Upper lobe of left lung (tissue), 4 donors: ENCODE measurements at regions not wholly inside any gene's neighbourhood (a gene's known extent, or its start where the extent isn't known, plus 50 kb on each side); places are given as distances from the start of the nearest gene placed in this dataset.

ENCODE experiments used
- EP300 ChIP-seq, 4 donors: sonication (generic); formaldehyde crosslinking; IDR thresholded peaks; one replicate each; pipeline ENCODE4 v1.5.1; 2017; ENCODE audit warnings: antibody characterized with exemption in 4 of 4, control low read depth in 2 of 4
- POLR2A ChIP-seq, 4 donors: fragments of 450-650 bp; IDR thresholded peaks; one replicate each; pipeline ENCODE4 v1.5.1; 2016 to 2017; ENCODE audit warnings: antibody characterized with exemption in 4 of 4, mild to moderate bottlenecking in 2 of 4
- POLR2AphosphoS5 ChIP-seq, 2 donors: sonication (generic); formaldehyde crosslinking; IDR thresholded peaks; one replicate each; pipeline ENCODE4 v1.5.1; 2017; ENCODE audit warnings: antibody characterized with exemption in 2 of 2
- TF ChIP-seq, protein P1 (sequence below), 6 experiments: fragments of 450-650 bp in 4 of 6; fragments of 200-600 bp in 2 of 6; sonication (generic) in 2 of 6; IDR thresholded peaks; one replicate each; pipeline ENCODE4 v1.5.1; 2016 to 2019; ENCODE audit warnings: antibody characterized with exemption in 6 of 6

GRCh38 chr1:118371612-118372011, 186.6 kb upstream of the SPAG17 start:
- TF ChIP-seq, protein P1, sequence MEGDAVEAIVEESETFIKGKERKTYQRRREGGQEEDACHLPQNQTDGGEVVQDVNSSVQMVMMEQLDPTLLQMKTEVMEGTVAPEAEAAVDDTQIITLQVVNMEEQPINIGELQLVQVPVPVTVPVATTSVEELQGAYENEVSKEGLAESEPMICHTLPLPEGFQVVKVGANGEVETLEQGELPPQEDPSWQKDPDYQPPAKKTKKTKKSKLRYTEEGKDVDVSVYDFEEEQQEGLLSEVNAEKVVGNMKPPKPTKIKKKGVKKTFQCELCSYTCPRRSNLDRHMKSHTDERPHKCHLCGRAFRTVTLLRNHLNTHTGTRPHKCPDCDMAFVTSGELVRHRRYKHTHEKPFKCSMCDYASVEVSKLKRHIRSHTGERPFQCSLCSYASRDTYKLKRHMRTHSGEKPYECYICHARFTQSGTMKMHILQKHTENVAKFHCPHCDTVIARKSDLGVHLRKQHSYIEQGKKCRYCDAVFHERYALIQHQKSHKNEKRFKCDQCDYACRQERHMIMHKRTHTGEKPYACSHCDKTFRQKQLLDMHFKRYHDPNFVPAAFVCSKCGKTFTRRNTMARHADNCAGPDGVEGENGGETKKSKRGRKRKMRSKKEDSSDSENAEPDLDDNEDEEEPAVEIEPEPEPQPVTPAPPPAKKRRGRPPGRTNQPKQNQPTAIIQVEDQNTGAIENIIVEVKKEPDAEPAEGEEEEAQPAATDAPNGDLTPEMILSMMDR (IDR thresholded peaks at IDR 0.05) = no peak
- TF ChIP-seq POLR2A (IDR thresholded peaks at IDR 0.05) (no peak), POLR2AphosphoS5 (IDR thresholded peaks at IDR 0.05) (no peak), EP300 (IDR thresholded peaks at IDR 0.05) (no peak)
